Caco-2 (cell line): ENCODE measurements at regions not wholly inside any gene's neighbourhood (a gene's known extent, or its start where the extent isn't known, plus 50 kb on each side); places are given as distances from the start of the nearest gene placed in this dataset.

Experiments
- BruUV-seq: library from RNA; stranded (reverse); fragments of 400-500 nt; replicated peaks from 2 replicates; lab custom pipeline; 2021; lab: Mats Ljungman, UMichigan
- CTCF ChIA-PET: fragments of 300-600 bp; sonication (Branson Sonifier 250); formaldehyde crosslinking; loops from one replicate; lab custom pipeline; 2022; ENCODE audit warnings: antibody characterized with exemption; lab: Charles Lee
- POLR2A ChIA-PET: fragments of 300-600 bp; sonication (Branson Sonifier 250); formaldehyde crosslinking; loops from one replicate; lab custom pipeline; 2022; ENCODE audit warnings: antibody characterized with exemption; lab: Charles Lee
- DNase-seq, 2 experiments: peaks; one replicate each; pipeline versions ENCODE4 v3.0.0 to v3.0.0-alpha.2; 2020 to 2022
- H3K27me3 ChIP-seq: replicated peaks from 2 replicates; pipeline ENCODE4 v1.6.0; 2011; ENCODE audit warnings: low read length; ENCODE audit not compliant: control insufficient read depth, insufficient read depth
- H3K36me3 ChIP-seq: 2 replicates; pipeline ENCODE4 v1.5.1; 2011; ENCODE audit warnings: low read length; ENCODE audit not compliant: control insufficient read depth, insufficient read depth
- H3K4me1 ChIP-seq: fragments of 250-450 bp; sonication (Bioruptor Pico); 2 replicates; pipeline ENCODE4 v1.5.1; 2020; ENCODE audit warnings: mild to moderate bottlenecking
- H3K4me3 ChIP-seq: 2 replicates; pipeline ENCODE4 v1.5.1; 2011; ENCODE audit warnings: low read depth, mild to moderate bottlenecking, control low read depth, low read length
- H3K9me3 ChIP-seq: fragments of 250-450 bp; sonication (Bioruptor Pico); 2 replicates; pipeline ENCODE4 v1.5.1; 2020; ENCODE audit warnings: mild to moderate bottlenecking, moderate library complexity
- H3K27ac Mint-ChIP-seq: one replicate; pipeline ENCODE4 v1.8.0; 2022; ENCODE audit warnings: mixed read lengths; ENCODE audit not compliant: unreplicated experiment
- H3K27me3 Mint-ChIP-seq: one replicate; pipeline ENCODE4 v1.8.0; 2022; ENCODE audit warnings: mixed read lengths; ENCODE audit not compliant: insufficient read depth, unreplicated experiment
- H3K36me3 Mint-ChIP-seq: one replicate; pipeline ENCODE4 v1.8.0; 2022; ENCODE audit warnings: mild to moderate bottlenecking, mixed read lengths; ENCODE audit not compliant: insufficient read depth, unreplicated experiment
- H3K4me1 Mint-ChIP-seq: one replicate; pipeline ENCODE4 v1.8.0; 2022; ENCODE audit warnings: low read depth, mixed read lengths; ENCODE audit not compliant: unreplicated experiment
- H3K4me3 Mint-ChIP-seq: one replicate; pipeline ENCODE4 v1.8.0; 2022; ENCODE audit warnings: mild to moderate bottlenecking, moderate library complexity, mixed read lengths; ENCODE audit not compliant: unreplicated experiment
- H3K9me3 Mint-ChIP-seq: one replicate; pipeline ENCODE4 v1.8.0; 2022; ENCODE audit warnings: mixed read lengths; ENCODE audit not compliant: unreplicated experiment
- intact Hi-C: fragments of 100-400 bp; cut with micrococcal nuclease; formaldehyde crosslinking; loops from one replicate; pipeline ENCODE4 v1.10.0; 2022; ENCODE audit not compliant: unreplicated experiment
- TF ChIP-seq, protein P1 (sequence below), 2 experiments: fragments of 200-600 bp in 1 of 2; IDR thresholded peaks; 1 replicate in 1 of 2; 2 replicates in 1 of 2; pipeline versions ENCODE4 v1.5.1 to v1.8.0; 2011 to 2022; ENCODE audit warnings: antibody characterized with exemption in 1 of 2, control low read depth in 1 of 2, inconsistent platforms in 1 of 2, low read depth in 1 of 2, low read length in 1 of 2, mild to moderate bottlenecking in 1 of 2, moderate library complexity in 1 of 2; ENCODE audit not compliant: insufficient read depth in 1 of 2, severe bottlenecking in 1 of 2, unreplicated experiment in 1 of 2

DNA sequence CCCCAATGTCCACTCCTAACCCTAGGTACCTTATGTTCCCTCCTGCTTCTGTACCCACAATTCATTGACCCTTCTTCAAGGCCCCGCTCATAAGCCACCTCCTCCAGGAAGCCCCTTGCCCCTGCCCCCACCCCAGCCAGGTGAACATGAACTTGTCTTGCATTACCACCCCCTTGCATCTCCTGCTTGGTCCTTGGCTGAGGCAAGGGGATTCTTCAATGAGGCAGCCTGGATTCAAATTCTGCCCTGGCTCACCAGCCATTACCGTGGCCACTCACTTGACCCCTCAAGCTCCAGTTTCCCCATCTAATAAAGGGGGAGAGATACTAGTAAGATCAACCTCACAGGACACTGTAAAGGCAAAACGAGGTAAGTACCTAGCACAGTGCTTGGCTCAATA lies 193.1 kb downstream of the DICER1 start:
- Mint-ChIP-seq H3K27me3 (peaks cover 18% of the 10 kb centered on the region), H3K4me3 (no peak overlapping the region), H3K36me3 (no peaks in the 10 kb centered on the region), H3K27ac (no peak overlapping the region), H3K4me1 (no peaks in the 10 kb centered on the region), H3K9me3 (no peaks in the 10 kb centered on the region)
- H3K4me3 ChIP-seq = no peak overlapping the region
- no TSS peak for BruUV-seq
- intact Hi-C loops = no loop called here
- no peak for DNase-seq
- H3K9me3 ChIP-seq = no peaks in the 10 kb centered on the region
- no peaks in the 10 kb centered on the region; the same call in 1 of the 2 replicates for H3K27me3 ChIP-seq
- TF ChIP-seq, protein P1, sequence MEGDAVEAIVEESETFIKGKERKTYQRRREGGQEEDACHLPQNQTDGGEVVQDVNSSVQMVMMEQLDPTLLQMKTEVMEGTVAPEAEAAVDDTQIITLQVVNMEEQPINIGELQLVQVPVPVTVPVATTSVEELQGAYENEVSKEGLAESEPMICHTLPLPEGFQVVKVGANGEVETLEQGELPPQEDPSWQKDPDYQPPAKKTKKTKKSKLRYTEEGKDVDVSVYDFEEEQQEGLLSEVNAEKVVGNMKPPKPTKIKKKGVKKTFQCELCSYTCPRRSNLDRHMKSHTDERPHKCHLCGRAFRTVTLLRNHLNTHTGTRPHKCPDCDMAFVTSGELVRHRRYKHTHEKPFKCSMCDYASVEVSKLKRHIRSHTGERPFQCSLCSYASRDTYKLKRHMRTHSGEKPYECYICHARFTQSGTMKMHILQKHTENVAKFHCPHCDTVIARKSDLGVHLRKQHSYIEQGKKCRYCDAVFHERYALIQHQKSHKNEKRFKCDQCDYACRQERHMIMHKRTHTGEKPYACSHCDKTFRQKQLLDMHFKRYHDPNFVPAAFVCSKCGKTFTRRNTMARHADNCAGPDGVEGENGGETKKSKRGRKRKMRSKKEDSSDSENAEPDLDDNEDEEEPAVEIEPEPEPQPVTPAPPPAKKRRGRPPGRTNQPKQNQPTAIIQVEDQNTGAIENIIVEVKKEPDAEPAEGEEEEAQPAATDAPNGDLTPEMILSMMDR (IDR thresholded peaks at IDR 0.05; ENCODE audit: insufficient read depth in 1 of 2, low read depth in 1 of 2, low read length in 1 of 2, severe bottlenecking in 1 of 2, unreplicated experiment in 1 of 2) = no peak
- H3K4me1 ChIP-seq = no peaks in the 10 kb centered on the region
- no peaks in the 10 kb centered on the region for H3K36me3 ChIP-seq
- POLR2A ChIA-PET = no interaction called here
- CTCF ChIA-PET = no interaction called here

DNA sequence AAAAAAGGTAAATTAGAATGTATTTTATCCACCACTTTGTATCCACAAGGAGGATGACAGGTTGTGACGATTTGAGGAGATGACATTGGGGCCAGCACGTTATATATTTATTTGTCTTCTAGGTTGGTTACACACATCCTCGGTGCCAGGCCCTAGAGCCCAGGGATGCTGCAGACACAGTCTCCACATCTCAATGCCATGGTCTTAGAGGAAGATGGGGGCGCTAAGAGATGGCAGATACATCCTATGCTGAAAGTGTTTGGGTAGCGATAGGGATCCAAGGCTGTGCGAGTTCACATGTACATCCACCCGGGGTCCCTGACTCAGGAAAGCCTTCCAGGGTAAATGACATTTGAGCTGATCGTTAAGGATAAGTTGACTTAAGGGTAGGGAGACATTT lies 193.1 kb upstream of the GSC start:
- Mint-ChIP-seq H3K9me3 (no peaks in the 10 kb centered on the region), H3K4me3 (no peak overlapping the region), H3K27me3 (peaks cover 27% of the 10 kb centered on the region), H3K36me3 (no peaks in the 10 kb centered on the region), H3K4me1 (no peaks in the 10 kb centered on the region), H3K27ac (no peak overlapping the region)
- POLR2A ChIA-PET = no interaction called here
- H3K4me1 ChIP-seq = no peaks in the 10 kb centered on the region
- no peaks in the 10 kb centered on the region; the same call in 1 of the 2 replicates for H3K27me3 ChIP-seq
- BruUV-seq = no TSS peak
- no peak overlapping the region for H3K4me3 ChIP-seq
- H3K36me3 ChIP-seq = no peaks in the 10 kb centered on the region
- CTCF ChIA-PET = no interaction called here
- no peak for DNase-seq
- TF ChIP-seq, protein P1 (IDR thresholded peaks at IDR 0.05; ENCODE audit: insufficient read depth in 1 of 2, low read depth in 1 of 2, low read length in 1 of 2, severe bottlenecking in 1 of 2, unreplicated experiment in 1 of 2) = no peak
- no peaks in the 10 kb centered on the region for H3K9me3 ChIP-seq
- intact Hi-C loops = no loop called here

DNA sequence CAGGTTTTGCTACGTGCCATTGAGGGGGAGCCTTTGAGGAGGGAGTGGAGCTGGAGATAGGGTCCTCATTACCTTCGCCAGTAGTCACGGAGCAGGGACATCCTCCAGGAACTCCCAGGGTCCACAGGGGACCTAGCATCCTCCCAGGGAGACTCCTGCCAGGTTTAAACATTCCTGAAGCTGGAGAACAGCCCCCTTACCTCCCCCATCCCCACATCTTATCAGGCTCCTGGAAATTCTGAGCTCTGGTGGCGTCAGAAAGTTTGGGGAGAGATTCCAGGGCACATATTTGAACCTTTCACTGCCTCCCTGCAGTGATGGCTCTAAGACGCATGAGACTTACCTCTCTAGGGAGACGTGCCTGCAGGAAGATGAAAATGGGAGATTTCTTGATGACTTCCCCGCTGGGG lies 192.3 kb upstream of the GSC start:
- intact Hi-C loops = no loop called here
- no peaks in the 10 kb centered on the region for H3K4me1 Mint-ChIP-seq
- no peaks in the 10 kb centered on the region for H3K36me3 ChIP-seq
- H3K27me3 ChIP-seq = peaks cover under 1% of the 10 kb centered on the region; the same call in 1 of the 2 replicates
- no TSS peak for BruUV-seq
- TF ChIP-seq, protein P1 (IDR thresholded peaks at IDR 0.05; ENCODE audit: insufficient read depth in 1 of 2, low read depth in 1 of 2, low read length in 1 of 2, severe bottlenecking in 1 of 2, unreplicated experiment in 1 of 2) = no peak
- H3K4me3 Mint-ChIP-seq = no peak overlapping the region
- CTCF ChIA-PET = no interaction called here
- H3K9me3 Mint-ChIP-seq = no peaks in the 10 kb centered on the region
- H3K4me3 ChIP-seq = no peak overlapping the region
- POLR2A ChIA-PET = no interaction called here
- H3K36me3 Mint-ChIP-seq = no peaks in the 10 kb centered on the region
- peaks cover 30% of the 10 kb centered on the region for H3K27me3 Mint-ChIP-seq
- H3K4me1 ChIP-seq = no peaks in the 10 kb centered on the region
- H3K27ac Mint-ChIP-seq = no peak overlapping the region
- no peak for DNase-seq
- H3K9me3 ChIP-seq = no peaks in the 10 kb centered on the region
